GM12891 (cell line): ENCODE measurements at regions not wholly inside any gene's neighbourhood (a gene's known extent, or its start where the extent isn't known, plus 50 kb on each side); places are given as distances from the start of the nearest gene placed in this dataset.

ENCODE experiments used
- POLR2A ChIP-seq: IDR thresholded peaks from 2 replicates; pipeline ENCODE4 v1.6.1; 2011; ENCODE audit warnings: low read depth, low read length, control low read depth
- SPI1 ChIP-seq: IDR thresholded peaks from 2 replicates; pipeline ENCODE4 v1.6.1; 2011; ENCODE audit warnings: low read depth, low read length, control low read depth
- TAF1 ChIP-seq: IDR thresholded peaks from 2 replicates; pipeline ENCODE4 v1.6.1; 2011; ENCODE audit warnings: low read depth, low read length, control low read depth

DNA sequence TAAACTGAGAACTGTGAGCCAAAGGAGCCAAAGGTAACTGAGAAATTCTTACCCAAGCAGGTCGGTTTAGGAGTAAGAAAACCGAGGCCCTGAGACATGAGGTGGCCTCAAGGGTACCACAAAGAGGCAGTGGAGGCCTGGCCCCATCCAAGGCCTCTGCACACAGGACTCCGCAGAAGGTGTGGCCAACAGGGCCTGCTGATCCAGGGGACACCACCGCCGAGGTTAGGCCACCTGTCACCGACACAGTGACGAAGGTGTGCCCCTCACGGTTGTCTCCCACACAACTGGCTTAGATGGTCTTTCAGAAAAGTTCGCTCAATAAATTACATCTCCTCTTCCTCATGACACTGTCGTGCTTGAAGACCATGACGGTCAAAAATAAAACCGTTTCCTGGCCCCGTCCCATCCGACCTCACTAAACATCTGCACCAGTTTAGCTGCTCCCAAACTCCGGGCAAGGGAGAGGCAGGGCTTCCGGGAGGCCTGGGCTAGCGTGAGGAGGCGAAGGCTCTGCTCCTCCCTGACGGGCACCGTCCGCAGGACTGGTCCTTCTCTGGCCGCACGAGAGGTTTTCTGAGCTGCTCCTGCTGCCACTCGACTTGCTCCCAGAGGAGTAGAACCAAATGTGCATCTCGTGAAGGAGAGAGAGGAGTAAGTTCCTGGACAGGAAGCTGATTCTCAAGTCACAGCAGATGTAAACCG, 442.0 kb downstream of the EIPR1 start:
- TF ChIP-seq POLR2A = no peak
- TF ChIP-seq TAF1 = no peak
- TF ChIP-seq SPI1 = no peak
